ENCODE measurements at regions not wholly inside any gene's neighbourhood (a gene's known extent, or its start where the extent isn't known, plus 50 kb on each side); places are given as distances from the start of the nearest gene placed in this dataset.

- Histone ChIP-seq H3K27me3 (peaks cover 0 to 5% (median 0%) of the 10 kb centered on the region in 9 donors), H3K27ac (no peak overlapping the region), H3K9me3 (no peaks in the 10 kb centered on the region), H3K36me3 (no peaks in the 10 kb centered on the region), H3K4me3 (no peak overlapping the region), H3K4me1 (no peaks in the 10 kb centered on the region)
- ATAC-seq (no peak), DNase-seq (peak in 1 of 5 donors; percentile 40)
- 82 to 89% (median 84%) methylated on average over 11 to 22 of the region's 22 CpGs for WGBS, 4 donors
- intact Hi-C loops (cut with DNase I), result no loop called here
- TF ChIP-seq POLR2A (IDR thresholded peaks at IDR 0.05) (no peak), CTCF (IDR thresholded peaks at IDR 0.05) (no peak)
Measured at GRCh38 chr16:88328313-88328980, 54.3 kb upstream of the ZNF469 start.

- Histone ChIP-seq H3K36me3 (no peaks in the 10 kb centered on the region), H3K4me1 (no peaks in the 10 kb centered on the region), H3K9me3 (no peaks in the 10 kb centered on the region), H3K27me3 (peaks cover 0 to 5% (median 0%) of the 10 kb centered on the region in 9 donors), H3K4me3 (no peak overlapping the region), H3K27ac (no peak overlapping the region)
- intact Hi-C loops (cut with DNase I), result no loop called here
- TF ChIP-seq POLR2A (IDR thresholded peaks at IDR 0.05) (no peak), CTCF (IDR thresholded peaks at IDR 0.05) (no peak)
- WGBS, 4 donors, result 87 to 89% (median 88%) methylated on average over 23 to 25 of the region's 25 CpGs
- DNase-seq (peak in 1 of 5 donors; percentile 43), ATAC-seq (no peak)
Measured at GRCh38 chr16:88329726-88330700, 52.7 kb upstream of the ZNF469 start.

- no peak overlapping the region for H3K27ac ChIP-seq
- peaks cover 0 to 5% (median 0%) of the 10 kb centered on the region in 9 donors for H3K27me3 ChIP-seq
- DNase-seq, result peak in 1 of 5 donors; percentile 19
- H3K4me1 ChIP-seq, result no peaks in the 10 kb centered on the region
- intact Hi-C loops (cut with DNase I), result no loop called here
- no peak overlapping the region for H3K4me3 ChIP-seq
- ATAC-seq, result no peak
- no peaks in the 10 kb centered on the region for H3K36me3 ChIP-seq
- TF ChIP-seq CTCF (IDR thresholded peaks at IDR 0.05) (no peak), POLR2A (IDR thresholded peaks at IDR 0.05) (no peak)
- no peaks in the 10 kb centered on the region for H3K9me3 ChIP-seq
- WGBS, 4 donors, result 94 to 97% (median 96%) methylated on average over 15 of the region's 15 CpGs
Measured at GRCh38 chr16:88330971-88331890, 51.5 kb upstream of the ZNF469 start.
